GM19467 (cell line): ENCODE measurements at regions not wholly inside any gene's neighbourhood (a gene's known extent, or its start where the extent isn't known, plus 50 kb on each side); places are given as distances from the start of the nearest gene placed in this dataset.
"Not testable (repeated sequence)": the region's sequence is repeated elsewhere in the genome, so short reads cannot be mapped to it uniquely, and the experiment has no call there.

Experiments
- ATAC-seq: cut with Tn5 transposase; IDR thresholded peaks from one replicate; pipeline ENCODE4 v1.9.1; 2021; ENCODE audit warnings: mild to moderate bottlenecking, moderate library complexity; ENCODE audit not compliant: unreplicated experiment

GRCh38 chr12:59517522-59517921 is 78.3 kb upstream of the SLC16A7 start:
- no peak for ATAC-seq

GRCh38 chr12:59500915-59501314 is 94.9 kb upstream of the SLC16A7 start:
- no peak for ATAC-seq

- no peak for ATAC-seq
Observed at GRCh38 chr12:59500335-59500734, 95.5 kb upstream of the SLC16A7 start.

- peak; percentile 87 for ATAC-seq
Observed at GRCh38 chr12:59499774-59500173, 96.1 kb upstream of the SLC16A7 start.

GRCh38 chr12:59494617-59495016 is 101.2 kb upstream of the SLC16A7 start:
- ATAC-seq: no peak

GRCh38 chr12:59491877-59492276 is 104.0 kb upstream of the SLC16A7 start:
- no peak for ATAC-seq

- ATAC-seq: no peak
Observed at GRCh38 chr12:59486827-59487226, 109.0 kb upstream of the SLC16A7 start.

- ATAC-seq: no peak
Observed at GRCh38 chr12:59484575-59484974, 111.3 kb upstream of the SLC16A7 start.

GRCh38 chr12:59474236-59474635 is 121.6 kb upstream of the SLC16A7 start:
- not testable (repeated sequence) for ATAC-seq

GRCh38 chr12:59472273-59472672 is 123.6 kb upstream of the SLC16A7 start:
- ATAC-seq: no peak

- no peak for ATAC-seq
Observed at GRCh38 chr12:59459966-59460660, 135.7 kb upstream of the SLC16A7 start.

- no peak for ATAC-seq
Observed at GRCh38 chr12:59453475-59453874, 142.4 kb upstream of the SLC16A7 start.

GRCh38 chr12:59452746-59453145 is 143.1 kb upstream of the SLC16A7 start:
- ATAC-seq: no peak

GRCh38 chr12:59452259-59452658 is 143.6 kb upstream of the SLC16A7 start:
- no peak for ATAC-seq

GRCh38 chr12:59446116-59446515 is 149.7 kb upstream of the SLC16A7 start:
- no peak for ATAC-seq

- no peak for ATAC-seq
Observed at GRCh38 chr12:59444932-59445331, 150.9 kb upstream of the SLC16A7 start.

- ATAC-seq: no peak
Observed at GRCh38 chr12:59432057-59432456, 163.8 kb upstream of the SLC16A7 start.

GRCh38 chr12:59431266-59431665 is 164.6 kb upstream of the SLC16A7 start:
- ATAC-seq: no peak

GRCh38 chr12:59429766-59430165 is 166.1 kb upstream of the SLC16A7 start:
- ATAC-seq: no peak

- no peak for ATAC-seq
Observed at GRCh38 chr12:59425798-59426197, 170.0 kb upstream of the SLC16A7 start.

GRCh38 chr12:59424666-59425065 is 171.2 kb upstream of the SLC16A7 start:
- not testable (repeated sequence) for ATAC-seq

GRCh38 chr12:59414051-59414450 is 181.8 kb upstream of the SLC16A7 start:
- no peak for ATAC-seq

- no peak for ATAC-seq
Observed at GRCh38 chr12:59408431-59408830, 187.4 kb upstream of the SLC16A7 start.
